Endothelial cell of umbilical vein (primary cell): ENCODE measurements at regions not wholly inside any gene's neighbourhood (a gene's known extent, or its start where the extent isn't known, plus 50 kb on each side); places are given as distances from the start of the nearest gene placed in this dataset.

Experiments
- BruUV-seq: library from RNA; stranded (reverse); fragments of 400-500 nt; replicated peaks from 2 replicates; lab custom pipeline; 2021; lab: Mats Ljungman, UMichigan
- CTCF ChIA-PET: fragments of 300-600, 350-600 bp; sonication (Branson Sonifier 250); formaldehyde crosslinking; loops from one replicate; lab custom pipeline; 2021; ENCODE audit warnings: antibody characterized with exemption, inconsistent platforms; lab: Charles Lee
- POLR2A ChIA-PET: fragments of 300-600, 350-600 bp; sonication (Branson Sonifier 250); formaldehyde crosslinking; loops from one replicate; lab custom pipeline; 2021; ENCODE audit warnings: antibody characterized with exemption, inconsistent platforms; lab: Charles Lee
- DNase-seq: peaks from one replicate; pipeline ENCODE4 v3.0.0-alpha.2; 2011; ENCODE audit warnings: low read depth, low spot score
- FAIRE-seq: peaks from 2 replicates; lab custom pipeline; 2011; peaks lifted over from hg19 to GRCh38; lab: Jason Lieb, UNC
- H2AFZ ChIP-seq: 2 replicates; pipeline ENCODE4 v1.6.0; 2012; ENCODE audit warnings: low read depth, low read length, control low read depth, inconsistent platforms
- H3K27ac ChIP-seq: 2 replicates; pipeline ENCODE4 v1.5.1; 2011; ENCODE audit warnings: low read depth, mild to moderate bottlenecking, control low read depth, low read length, moderate library complexity; ENCODE audit not compliant: insufficient read depth
- H3K27me3 ChIP-seq, 2 experiments: 2 replicates each; pipeline versions ENCODE4 v1.6.0 to v1.6.1; 2011; ENCODE audit warnings: low read length in 2 of 2, mixed read lengths in 1 of 2; ENCODE audit not compliant: control insufficient read depth in 2 of 2, insufficient read depth in 2 of 2
- H3K36me3 ChIP-seq, 2 experiments: 2 replicates in 1 of 2; 3 replicates in 1 of 2; pipeline ENCODE4 v1.5.1; 2011; ENCODE audit warnings: low read length in 2 of 2, mild to moderate bottlenecking in 1 of 2, moderate library complexity in 1 of 2; ENCODE audit not compliant: control insufficient read depth in 2 of 2, insufficient read depth in 2 of 2; ENCODE audit errors: extremely low read depth in 1 of 2
- H3K4me1 ChIP-seq: 3 replicates; pipeline ENCODE4 v1.5.1; 2011; ENCODE audit warnings: mild to moderate bottlenecking, low read length; ENCODE audit not compliant: control insufficient read depth, insufficient read depth; ENCODE audit errors: extremely low read depth
- H3K4me2 ChIP-seq: 2 replicates; pipeline ENCODE4 v1.6.1; 2011; ENCODE audit warnings: low read length, control low read depth, mixed read lengths; ENCODE audit not compliant: insufficient read depth
- H3K4me3 ChIP-seq, 3 experiments: fragments of 200-600 bp in 1 of 3; sonication (generic), shearing (Covaris generic) in 1 of 3; replicated peaks in 1 of 3; 2 replicates each; pipeline ENCODE4 v1.5.1; 2011 to 2016; ENCODE audit warnings: control low read depth in 3 of 3, low read length in 3 of 3, mild to moderate bottlenecking in 2 of 3, inconsistent platforms in 1 of 3, low read depth in 1 of 3, moderate library complexity in 1 of 3; ENCODE audit not compliant: insufficient read depth in 1 of 3
- H3K79me2 ChIP-seq: 2 replicates; pipeline ENCODE4 v1.6.0; 2012; ENCODE audit warnings: low read length, inconsistent platforms; ENCODE audit not compliant: control insufficient read depth, insufficient read depth
- H3K9ac ChIP-seq: replicated peaks from 2 replicates; pipeline ENCODE3; 2011; ENCODE audit warnings: low read length, control low read depth; ENCODE audit not compliant: insufficient read depth; ENCODE audit errors: extremely low read depth
- H3K9me1 ChIP-seq: replicated peaks from 3 replicates; pipeline ENCODE4 v1.6.0; 2011; ENCODE audit warnings: mild to moderate bottlenecking, low read length; ENCODE audit not compliant: control insufficient read depth, insufficient read depth; ENCODE audit errors: extremely low read depth
- H3K9me3 ChIP-seq: replicated peaks from 2 replicates; pipeline ENCODE4 v1.5.1; 2012; ENCODE audit warnings: low read length, inconsistent platforms; ENCODE audit not compliant: control insufficient read depth, insufficient read depth
- H4K20me1 ChIP-seq: replicated peaks from 2 replicates; pipeline ENCODE3; 2011; ENCODE audit warnings: mild to moderate bottlenecking, low read length; ENCODE audit not compliant: control insufficient read depth, insufficient read depth; ENCODE audit errors: extremely low read depth
- CTCF ChIP-seq, 2 donors: IDR thresholded peaks; 1 replicate in 1 of 2; 2 replicates in 1 of 2; pipeline ENCODE4 v1.5.1; 2011; ENCODE audit warnings: low read length in 2 of 2, mild to moderate bottlenecking in 2 of 2, moderate library complexity in 2 of 2, control low read depth in 1 of 2, inconsistent platforms in 1 of 2, low read depth in 1 of 2; ENCODE audit not compliant: insufficient read depth in 1 of 2; ENCODE audit errors: extremely low read depth in 1 of 2
- EZH2 ChIP-seq: IDR thresholded peaks from 2 replicates; pipeline ENCODE4 v1.6.1; 2012; ENCODE audit warnings: borderline replicate concordance, low read depth, mild to moderate bottlenecking, moderate library complexity, low read length, inconsistent platforms; ENCODE audit not compliant: severe bottlenecking
- FOS ChIP-seq: IDR thresholded peaks from 2 replicates; pipeline ENCODE4 v1.6.1; 2011; ENCODE audit warnings: mild to moderate bottlenecking, low read length, moderate library complexity, borderline replicate concordance; ENCODE audit not compliant: insufficient read depth
- GATA2 ChIP-seq: IDR thresholded peaks from 2 replicates; pipeline ENCODE4 v1.7.0; 2011; ENCODE audit warnings: low read depth, mild to moderate bottlenecking, moderate library complexity, mixed read lengths, low read length; ENCODE audit not compliant: insufficient read length, insufficient read depth
- JUN ChIP-seq: IDR thresholded peaks from 2 replicates; pipeline ENCODE4 v1.6.1; 2011; ENCODE audit warnings: borderline replicate concordance, low read depth; ENCODE audit not compliant: insufficient read length, insufficient read depth
- MYC ChIP-seq: IDR thresholded peaks from one replicate; pipeline ENCODE4 v1.6.1; 2011; ENCODE audit warnings: mild to moderate bottlenecking, low read depth, low read length
- POLR2A ChIP-seq: IDR thresholded peaks from 2 replicates; pipeline ENCODE4 v1.6.1; 2012; ENCODE audit warnings: low read depth, mild to moderate bottlenecking, control low read depth, low read length
- POLR2AphosphoS5 ChIP-seq: IDR thresholded peaks from 2 replicates; pipeline ENCODE4 v1.6.1; 2012; ENCODE audit warnings: low read depth, mild to moderate bottlenecking, control low read depth, low read length, moderate library complexity; ENCODE audit not compliant: insufficient read depth
- dilution Hi-C: fragments of 300-500 bp; cut with MboI; formaldehyde crosslinking; loops from one replicate; pipeline ENCODE4 v1.15.0; 2019; ENCODE audit warnings: low sequenced_read_pairs; ENCODE audit not compliant: extremely low pct_ligation_motif_present
- intact Hi-C: fragments of 100-400 bp; cut with micrococcal nuclease; formaldehyde crosslinking; loops from one replicate; pipeline ENCODE4 v1.10.0; 2022
- TF ChIP-seq, protein P1 (sequence below): IDR thresholded peaks from 2 replicates; pipeline ENCODE4 v1.6.1; 2011; ENCODE audit not compliant: insufficient read depth, insufficient read length

DNA sequence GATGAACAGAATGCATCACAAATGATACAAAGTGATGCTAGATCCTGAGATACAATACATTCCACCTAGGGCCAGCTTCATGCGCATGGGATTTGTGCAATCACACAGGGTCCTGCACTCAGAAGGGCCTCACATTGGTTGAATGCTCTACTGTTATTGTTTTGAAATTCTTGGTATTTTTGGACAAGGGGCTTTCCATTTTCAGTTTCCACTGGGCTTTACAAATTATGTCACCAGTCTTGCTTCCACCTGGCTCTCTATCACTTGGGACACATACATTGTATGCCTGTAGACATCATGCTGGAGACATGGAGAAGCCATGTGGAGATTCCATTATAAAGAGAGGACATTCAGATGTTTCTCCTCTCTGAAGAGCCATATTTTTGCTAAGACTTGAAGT lies 155.8 kb downstream of the NAA11 start:
- intact Hi-C loops, result no loop called here
- Histone ChIP-seq H3K27ac (no peak overlapping the region), H3K36me3 (no peaks in the 10 kb centered on the region), H3K4me2 (no peak overlapping the region), H3K27me3 (no peaks in the 10 kb centered on the region), H2AFZ (no peak overlapping the region), H3K79me2 (no peaks in the 10 kb centered on the region), H3K9me1 (no peaks in the 10 kb centered on the region), H3K4me3 (no peak overlapping the region), H3K4me1 (no peaks in the 10 kb centered on the region), H3K9ac (no peak overlapping the region), H3K9me3 (no peaks in the 10 kb centered on the region), H4K20me1 (no peaks in the 10 kb centered on the region)
- DNase-seq (no peak), FAIRE-seq (no peak)
- ChIA-PET CTCF (no interaction called here), POLR2A (no interaction called here)
- dilution Hi-C loops, result no loop called here
- no peak for TF ChIP-seq JUN
- no peak for TF ChIP-seq GATA2
- TF ChIP-seq POLR2A, result no peak
- no peak for TF ChIP-seq POLR2AphosphoS5
- TF ChIP-seq MYC, result no peak
- BruUV-seq, result no TSS peak

DNA sequence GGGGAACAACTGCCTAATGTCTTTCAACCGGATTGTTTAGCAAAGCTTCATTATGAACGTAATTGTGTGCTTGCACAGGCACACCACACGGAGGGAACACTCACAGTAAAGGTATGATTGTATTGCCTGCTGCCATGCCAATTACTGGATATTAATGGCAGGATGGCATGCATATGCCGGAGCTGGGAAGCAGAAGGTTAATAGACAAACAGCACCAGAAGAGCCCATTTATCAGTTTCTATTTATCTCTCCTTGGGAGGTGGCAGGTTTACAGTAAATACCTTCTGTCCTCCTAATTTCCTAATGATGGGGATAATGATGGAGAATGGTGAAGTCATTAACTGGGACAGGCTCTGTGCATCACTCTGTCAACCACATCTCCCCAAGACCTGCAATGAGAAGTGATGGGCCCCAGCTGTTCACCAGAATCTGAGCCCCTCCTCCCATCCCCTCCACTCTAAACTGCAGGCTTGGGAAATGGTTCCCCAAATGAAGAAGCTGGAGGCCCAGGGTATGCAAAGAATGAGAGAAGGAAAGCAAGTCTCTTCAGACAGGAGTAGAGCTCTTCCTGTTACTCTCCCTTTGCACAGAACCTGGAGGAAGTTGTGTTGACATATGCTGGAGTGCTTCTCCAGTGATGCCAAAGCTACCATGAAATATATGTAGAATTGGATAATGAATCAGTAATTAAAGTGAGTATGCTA lies 160.8 kb downstream of the NAA11 start:
- no peak for TF ChIP-seq FOS
- no peak for TF ChIP-seq POLR2AphosphoS5
- TF ChIP-seq JUN, result no peak
- TF ChIP-seq POLR2A, result no peak
- no peak for TF ChIP-seq CTCF (IDR thresholded peaks at IDR 0.05; ENCODE audit: extremely low read depth in 1 of 2, insufficient read depth in 1 of 2, low read depth in 1 of 2, low read length in 2 of 2)
- TF ChIP-seq GATA2, result no peak
- TF ChIP-seq EZH2, result no peak
- TF ChIP-seq, protein P1, sequence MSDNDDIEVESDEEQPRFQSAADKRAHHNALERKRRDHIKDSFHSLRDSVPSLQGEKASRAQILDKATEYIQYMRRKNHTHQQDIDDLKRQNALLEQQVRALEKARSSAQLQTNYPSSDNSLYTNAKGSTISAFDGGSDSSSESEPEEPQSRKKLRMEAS, result no peak
- no peak for TF ChIP-seq MYC
- FAIRE-seq, result no peak
- no peak for DNase-seq
- intact Hi-C loops, result no loop called here
- Histone ChIP-seq H3K4me2 (no peak overlapping the region), H2AFZ (no peak overlapping the region), H3K27me3 (no peaks in the 10 kb centered on the region), H3K9ac (no peak overlapping the region), H3K36me3 (no peaks in the 10 kb centered on the region), H3K4me3 (no peak overlapping the region), H4K20me1 (no peaks in the 10 kb centered on the region), H3K9me3 (no peaks in the 10 kb centered on the region), H3K9me1 (no peaks in the 10 kb centered on the region), H3K27ac (no peak overlapping the region), H3K4me1 (no peaks in the 10 kb centered on the region), H3K79me2 (no peaks in the 10 kb centered on the region)
- ChIA-PET CTCF (no interaction called here), POLR2A (no interaction called here)
- dilution Hi-C loops, result no loop called here
- BruUV-seq, result no TSS peak
